Hindlimb muscle (tissue), 1 donor: ENCODE measurements at regions not wholly inside any gene's neighbourhood (a gene's known extent, or its start where the extent isn't known, plus 50 kb on each side); places are given as distances from the start of the nearest gene placed in this dataset.
A peak's percentile ranks its signal among the peaks of the same experiment; 100 is the strongest.
"Not testable (repeated sequence)": the region's sequence is repeated elsewhere in the genome, so short reads cannot be mapped to it uniquely, and the experiment has no call there.

Experiments
- DNase-seq: peaks from one replicate; pipeline ENCODE4 v3.0.0-alpha.2; 2013

DNA sequence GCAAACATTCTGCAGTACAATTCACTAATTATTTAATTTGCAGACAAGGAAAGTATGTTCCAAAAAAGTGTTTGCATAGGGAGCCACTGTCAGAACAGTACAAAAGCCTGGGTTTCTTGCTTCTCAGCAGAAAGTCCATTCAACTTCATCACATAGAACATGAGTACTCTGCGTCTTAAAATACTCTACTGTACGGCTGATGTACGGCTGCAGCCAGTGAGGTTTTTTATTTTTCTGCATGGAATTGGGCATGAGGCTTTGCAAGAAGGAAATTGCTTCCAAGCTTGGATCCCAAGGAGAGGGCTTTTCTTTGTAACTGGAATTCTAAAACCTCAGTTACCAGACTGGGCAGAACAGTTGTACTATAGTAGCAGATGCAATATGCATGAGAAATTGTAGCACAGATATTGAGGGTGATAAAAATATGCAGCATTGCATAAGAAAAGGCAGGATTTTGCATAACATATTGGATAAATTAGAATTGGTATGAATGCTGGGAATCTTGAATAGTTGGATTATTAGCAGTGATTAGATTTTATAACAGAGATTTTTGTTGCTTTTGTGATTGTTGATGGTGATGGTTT lies 178.1 kb upstream of the CDH9 start:
- DNase-seq: no peak

DNA sequence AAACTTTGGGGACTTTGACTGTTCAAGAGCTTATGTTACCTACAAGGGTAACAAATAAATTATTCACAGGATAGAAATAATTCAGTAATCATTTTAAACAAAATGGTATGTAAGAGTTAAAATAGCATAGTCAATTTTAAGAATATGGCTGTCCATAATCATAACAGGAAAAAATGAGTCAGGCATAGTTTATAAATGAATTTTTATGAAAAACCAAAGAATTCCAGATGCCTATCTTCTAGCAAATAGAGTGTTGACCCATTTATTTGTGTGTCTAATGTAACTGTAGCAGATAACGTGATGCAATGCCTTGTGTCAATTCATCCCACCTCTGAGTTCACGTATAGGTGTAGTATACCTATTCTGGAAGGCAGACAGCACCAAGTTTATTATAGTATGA lies 169.7 kb upstream of the CDH9 start:
- DNase-seq: no peak

DNA sequence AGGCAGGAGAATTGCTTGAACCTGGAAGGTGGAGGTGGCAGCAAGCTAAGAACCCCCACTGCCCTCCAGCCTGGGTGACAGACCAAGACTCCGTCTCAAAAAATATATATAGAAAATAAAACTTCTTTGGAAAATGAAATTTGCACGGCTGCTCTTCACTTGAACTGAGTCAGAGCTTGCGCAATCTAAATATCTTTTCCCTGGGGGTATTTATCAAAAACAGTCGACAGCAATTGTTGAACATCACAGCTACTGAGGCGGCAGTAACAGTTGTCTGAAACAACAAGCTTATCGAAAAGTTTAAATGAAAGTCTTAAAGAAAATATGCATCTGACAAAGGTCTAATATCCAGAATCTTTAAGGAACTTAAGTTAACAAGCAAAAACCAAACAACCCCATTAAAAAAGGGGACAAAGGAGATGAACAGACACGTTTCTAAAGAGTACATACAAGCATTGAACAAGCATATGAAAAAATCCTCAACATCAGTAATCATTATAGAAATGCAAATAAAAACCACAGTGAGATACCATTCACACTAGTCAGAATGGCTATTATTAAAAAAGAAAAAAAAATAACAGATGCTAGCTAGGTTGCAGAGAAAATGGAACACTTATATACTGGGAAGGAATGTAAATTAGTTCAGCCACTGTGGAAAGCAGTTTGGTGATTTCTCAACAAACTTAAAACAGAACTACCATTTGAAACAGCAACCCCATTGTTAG lies 153.6 kb upstream of the CDH9 start:
- DNase-seq: no peak

DNA sequence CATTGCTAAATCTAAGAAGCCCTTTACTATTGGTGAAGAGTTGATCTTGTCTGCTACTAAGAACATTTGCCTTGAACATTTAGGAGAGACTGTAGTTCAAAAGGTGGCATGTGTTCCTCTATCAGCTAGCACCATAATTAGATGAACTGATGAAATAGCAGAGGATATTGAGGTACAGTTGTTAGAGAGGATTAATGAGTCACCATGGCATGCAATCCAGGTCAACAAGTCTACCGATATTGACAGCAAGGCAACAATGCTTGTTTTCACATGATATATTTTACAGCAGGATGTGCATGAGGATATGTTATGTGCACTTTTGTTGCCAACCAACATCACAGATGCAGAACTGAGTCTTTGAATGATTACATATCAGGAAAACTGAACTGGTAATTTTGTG lies 134.3 kb upstream of the CDH9 start:
- DNase-seq: no peak

DNA sequence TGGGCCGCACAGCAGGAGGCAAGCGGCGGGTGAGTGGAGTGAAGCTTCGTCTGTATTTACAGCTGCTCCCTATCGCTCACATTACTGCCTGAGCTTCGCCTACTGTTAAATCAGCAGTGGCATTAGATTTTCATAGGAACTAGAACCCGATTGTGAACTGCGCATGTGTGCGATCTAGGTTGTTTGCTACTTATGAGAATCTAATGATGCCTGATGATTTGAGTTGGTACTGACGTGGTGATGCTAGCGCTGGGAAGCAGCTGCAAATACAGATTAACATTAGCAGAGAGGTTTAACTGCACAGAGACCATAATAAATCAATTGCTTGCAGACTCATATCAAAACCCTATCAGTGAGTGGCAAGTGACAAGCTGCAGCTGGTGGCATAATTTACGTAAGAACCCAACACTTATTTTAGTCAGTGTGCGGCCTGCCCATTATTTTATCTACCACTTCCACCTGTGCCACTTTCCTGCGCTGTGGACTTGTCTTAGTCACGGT lies 133.4 kb upstream of the CDH9 start:
- no peak for DNase-seq

DNA sequence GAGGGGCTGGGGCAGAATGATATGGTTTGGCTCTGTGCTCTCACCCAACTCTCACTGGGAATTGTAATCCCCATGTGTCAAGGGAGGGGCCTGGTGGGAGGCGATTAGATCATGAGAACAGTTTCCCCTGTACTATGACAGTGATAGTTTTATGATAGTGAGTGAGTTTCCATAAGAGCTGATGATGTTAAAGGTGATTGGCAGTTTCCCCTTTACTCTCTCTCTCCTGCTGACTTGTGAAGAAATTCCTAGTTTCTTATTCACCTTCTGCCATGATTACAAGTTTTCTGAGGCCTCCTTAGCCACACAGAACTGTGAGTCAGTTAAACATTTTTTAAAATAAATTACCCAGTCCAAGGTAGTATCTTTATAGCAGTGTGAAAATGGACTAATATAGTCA lies 120.4 kb upstream of the CDH9 start:
- DNase-seq: no peak

DNA sequence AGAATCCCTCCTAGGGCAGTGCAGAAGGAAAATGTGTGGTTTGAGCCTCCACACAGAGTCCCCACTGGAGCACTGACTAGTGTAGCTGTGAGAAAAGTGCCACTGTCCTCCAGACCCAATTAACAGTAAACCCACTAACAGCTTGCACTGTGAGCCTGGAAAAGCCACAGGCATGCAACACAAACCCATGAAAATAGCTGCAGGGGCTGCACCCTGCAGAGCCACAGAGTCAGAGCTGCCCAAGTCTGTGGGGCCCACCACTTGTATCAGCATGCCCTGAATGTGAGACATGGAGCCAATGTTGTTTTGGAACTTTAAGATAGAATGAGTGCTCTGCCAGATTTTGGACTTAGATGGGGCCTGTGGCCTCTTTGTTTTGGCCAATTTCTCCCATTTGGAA lies 119.8 kb upstream of the CDH9 start:
- DNase-seq: no peak

- DNase-seq: no peak
These were observed 106.1 kb upstream of the CDH9 start for GRCh38 chr5:27144456-27144855.

DNA sequence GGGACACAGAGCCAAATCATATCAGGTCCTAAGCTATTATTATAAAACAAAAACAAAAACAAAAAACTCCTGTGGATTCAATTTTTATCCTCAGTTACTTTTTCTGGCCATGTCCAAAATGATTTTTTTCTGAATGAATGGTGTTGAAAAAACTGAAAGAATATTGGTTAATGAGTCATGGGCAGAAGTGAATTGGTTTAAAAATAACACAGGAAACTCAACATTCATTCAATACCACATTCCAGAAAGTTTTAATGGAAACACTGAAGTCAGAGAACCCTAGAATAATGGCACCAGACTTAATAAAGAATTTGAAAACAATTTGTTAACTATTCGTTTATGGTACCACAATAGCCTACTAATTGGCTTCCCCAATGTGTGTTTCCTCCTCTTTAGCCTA lies 102.4 kb upstream of the CDH9 start:
- DNase-seq: no peak

DNA sequence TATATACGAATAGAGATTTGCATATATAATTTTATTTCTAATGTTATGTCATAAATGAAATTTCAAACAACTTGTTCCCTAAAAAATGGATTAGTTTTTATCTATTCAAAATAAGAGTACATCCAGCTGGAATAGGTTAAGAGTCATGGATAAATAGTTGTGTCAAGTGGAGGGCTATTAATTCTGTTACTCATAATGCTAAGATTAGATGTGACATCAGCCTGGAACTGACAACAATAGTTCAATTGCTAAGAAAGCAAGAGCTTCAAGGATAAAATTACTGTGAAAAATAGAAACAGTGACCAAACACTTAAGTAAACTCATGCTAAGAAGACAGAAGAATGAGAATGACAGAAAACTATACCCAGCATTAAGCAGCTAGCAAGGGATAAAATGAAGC lies 92.2 kb upstream of the CDH9 start:
- DNase-seq: peak; percentile 1

GRCh38 chr5:27129926-27130325 lies 91.5 kb upstream of the CDH9 start:
- no peak for DNase-seq

DNA sequence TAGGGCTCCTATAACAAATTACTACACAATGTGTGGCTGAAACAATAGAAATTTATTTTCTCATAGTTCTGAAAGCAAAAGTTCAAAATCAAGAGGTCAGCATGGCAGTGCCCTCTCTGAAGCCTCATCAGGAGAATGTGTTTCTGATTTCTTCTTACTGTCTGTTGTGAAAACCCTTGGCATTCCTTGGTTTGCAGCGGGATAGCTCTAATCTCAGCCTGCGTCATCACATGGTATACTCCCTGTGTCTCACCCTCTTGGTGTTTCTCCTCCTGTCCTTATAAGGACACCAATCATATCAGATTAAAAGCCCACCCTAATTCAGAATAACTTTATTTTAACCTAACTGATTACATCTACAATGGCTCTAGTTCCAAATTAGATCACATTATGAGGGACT lies 87.5 kb upstream of the CDH9 start:
- DNase-seq: no peak

- no peak for DNase-seq
These were observed 86.2 kb upstream of the CDH9 start for GRCh38 chr5:27124590-27124989.

DNA sequence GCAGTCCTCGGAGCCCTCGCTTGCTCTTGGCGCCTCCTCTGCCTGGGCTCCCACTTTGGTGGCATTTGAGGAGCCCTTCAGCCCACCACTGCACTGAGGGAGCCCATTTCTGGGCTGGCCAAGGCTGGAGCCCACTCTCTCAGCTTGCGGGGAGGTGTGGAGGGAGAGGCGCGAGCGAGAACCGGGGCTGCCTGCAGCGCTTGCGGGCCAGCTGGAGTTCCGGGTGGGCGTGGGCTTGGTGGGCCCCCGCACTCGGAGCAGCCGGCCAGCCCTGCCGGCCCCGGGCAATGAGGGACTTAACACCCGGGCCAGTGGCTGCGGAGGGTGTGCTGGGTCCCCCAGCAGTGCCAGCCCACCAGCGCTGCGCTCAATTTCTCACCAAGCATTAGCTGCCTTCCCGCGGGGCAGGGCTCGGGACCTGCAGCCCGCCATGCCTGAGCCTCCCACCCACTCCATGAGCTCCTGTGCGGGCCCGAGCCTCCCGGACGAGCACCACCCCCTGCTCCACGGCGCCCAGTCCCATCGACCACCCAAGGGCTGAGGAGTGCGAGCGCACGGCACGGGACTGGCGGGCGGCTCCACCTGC lies 81.4 kb upstream of the CDH9 start:
- DNase-seq: not testable (repeated sequence)

DNA sequence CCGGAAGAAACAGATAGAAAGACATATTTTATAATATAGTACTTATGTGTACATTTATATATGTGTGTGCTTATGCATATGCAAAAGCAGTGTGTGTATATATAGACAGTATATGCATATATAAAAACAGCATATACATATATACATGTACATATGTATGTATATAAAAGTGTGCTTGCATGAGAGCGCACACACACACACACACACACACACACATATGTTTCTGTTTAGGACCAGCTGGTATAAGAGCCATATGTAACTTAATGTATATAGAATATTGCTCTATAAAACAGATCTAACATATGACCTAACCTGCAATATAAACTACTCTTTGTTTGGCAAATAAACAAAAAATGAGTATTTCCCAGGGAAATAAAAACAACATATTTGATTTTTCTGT lies 65.1 kb upstream of the CDH9 start:
- no peak for DNase-seq

GRCh38 chr5:27095761-27096160 lies 57.4 kb upstream of the CDH9 start:
- DNase-seq: not testable (repeated sequence)

DNA sequence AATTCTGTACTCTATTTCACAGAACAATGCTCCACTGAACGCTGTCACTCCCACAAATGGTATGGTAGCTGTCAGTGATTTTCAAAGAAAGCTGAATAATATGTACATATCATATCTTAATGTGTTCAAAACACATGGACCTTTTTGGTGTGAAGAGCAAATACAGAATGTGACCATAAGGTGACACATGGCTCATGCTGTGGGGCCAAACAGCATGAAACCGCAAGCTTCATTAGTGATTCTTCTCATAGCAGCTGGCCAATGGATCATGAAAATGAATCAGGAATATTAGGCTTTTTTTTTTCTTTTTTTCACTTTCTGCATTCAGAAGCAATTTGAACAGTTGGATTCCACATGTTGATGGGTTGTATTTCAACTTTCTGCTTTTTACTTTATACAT lies 54.9 kb upstream of the CDH9 start:
- DNase-seq: no peak

GRCh38 chr5:27091858-27092257 lies 53.5 kb upstream of the CDH9 start:
- DNase-seq: no peak

DNA sequence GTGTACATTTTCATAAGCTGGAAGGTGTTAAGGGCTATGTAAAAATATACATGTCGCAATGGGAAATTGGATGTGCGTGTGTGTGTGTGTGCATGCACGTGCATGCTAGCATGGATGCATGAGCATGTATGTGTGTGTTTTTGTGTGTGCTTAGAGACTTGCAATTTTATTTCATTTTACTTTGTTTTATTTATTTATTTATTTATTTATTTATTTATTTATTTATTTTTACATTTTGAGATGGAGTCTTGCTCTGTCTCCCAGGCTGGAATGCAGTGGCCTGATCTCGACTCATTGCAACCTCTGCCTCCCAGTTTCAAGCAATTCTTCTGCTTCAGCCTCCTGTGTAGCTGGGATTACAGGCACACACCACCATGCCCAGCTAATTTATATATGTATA lies 50.4 kb upstream of the CDH9 start:
- not testable (repeated sequence) for DNase-seq
